ENCODE measurements at regions not wholly inside any gene's neighbourhood (a gene's known extent, or its start where the extent isn't known, plus 50 kb on each side); places are given as distances from the start of the nearest gene placed in this dataset.

- Histone ChIP-seq H3K4me1 (ENCODE audit: control insufficient read depth in 1 of 2, low read depth in 2 of 2) (no peaks in the 10 kb centered on the region), H3K27me3 (replicated peaks; ENCODE audit: insufficient read depth) (no peaks in the 10 kb centered on the region), H3K4me3 (no peak overlapping the region), H3K9me3 (no peaks in the 10 kb centered on the region), H3K27ac (no peak overlapping the region), H3K36me3 (no peaks in the 10 kb centered on the region)
- DNase-seq (ENCODE audit: low spot score) (no peak), ATAC-seq (ENCODE audit: insufficient number of reproducible peaks, low FRiP score, low read depth) (no peak)
- TF ChIP-seq CTCF (IDR thresholded peaks at IDR 0.05): peak; percentile 73
These were observed 201.0 kb upstream of the TPK1 start for GRCh38 chr7:145036604-145037405.

GRCh38 chr7:145031162-145031561, 195.3 kb upstream of the TPK1 start:
- Histone ChIP-seq H3K4me3 (no peak overlapping the region), H3K27me3 (replicated peaks; ENCODE audit: insufficient read depth) (no peaks in the 10 kb centered on the region), H3K36me3 (no peaks in the 10 kb centered on the region), H3K9me3 (no peaks in the 10 kb centered on the region), H3K27ac (no peak overlapping the region), H3K4me1 (ENCODE audit: control insufficient read depth in 1 of 2, low read depth in 2 of 2) (no peaks in the 10 kb centered on the region)
- no peak for ATAC-seq (ENCODE audit: insufficient number of reproducible peaks, low FRiP score, low read depth)
- DNase-seq (ENCODE audit: low spot score): no peak
- TF ChIP-seq CTCF (IDR thresholded peaks at IDR 0.05): no peak

GRCh38 chr7:145030754-145031153, 194.9 kb upstream of the TPK1 start:
- Histone ChIP-seq H3K27me3 (replicated peaks; ENCODE audit: insufficient read depth) (no peaks in the 10 kb centered on the region), H3K36me3 (no peaks in the 10 kb centered on the region), H3K4me1 (ENCODE audit: control insufficient read depth in 1 of 2, low read depth in 2 of 2) (no peaks in the 10 kb centered on the region), H3K9me3 (no peaks in the 10 kb centered on the region), H3K4me3 (no peak overlapping the region), H3K27ac (no peak overlapping the region)
- DNase-seq (ENCODE audit: low spot score): no peak
- no peak for ATAC-seq (ENCODE audit: insufficient number of reproducible peaks, low FRiP score, low read depth)
- no peak for TF ChIP-seq CTCF (IDR thresholded peaks at IDR 0.05)

- H3K36me3 ChIP-seq: no peaks in the 10 kb centered on the region
- no peak for ATAC-seq (ENCODE audit: insufficient number of reproducible peaks, low FRiP score, low read depth)
- DNase-seq (ENCODE audit: low spot score): no peak
- no peak for TF ChIP-seq CTCF (IDR thresholded peaks at IDR 0.05)
- H3K4me3 ChIP-seq: no peak overlapping the region
- no peak overlapping the region for H3K27ac ChIP-seq
- H3K27me3 ChIP-seq (replicated peaks; ENCODE audit: insufficient read depth): no peaks in the 10 kb centered on the region
- H3K4me1 ChIP-seq (ENCODE audit: control insufficient read depth in 1 of 2, low read depth in 2 of 2): no peaks in the 10 kb centered on the region
- H3K9me3 ChIP-seq: no peaks in the 10 kb centered on the region
These were observed 184.6 kb upstream of the TPK1 start for GRCh38 chr7:145020454-145020853.

GRCh38 chr7:145016068-145016467, 180.2 kb upstream of the TPK1 start:
- TF ChIP-seq CTCF (IDR thresholded peaks at IDR 0.05): no peak
- no peak overlapping the region for H3K4me3 ChIP-seq

More at GRCh38 chr7:145016068-145016467, 180.2 kb upstream of the TPK1 start:
- no peak for ATAC-seq (ENCODE audit: insufficient number of reproducible peaks, low FRiP score, low read depth)
- DNase-seq (ENCODE audit: low spot score): no peak
- Histone ChIP-seq H3K27me3 (replicated peaks; ENCODE audit: insufficient read depth) (no peaks in the 10 kb centered on the region), H3K4me1 (ENCODE audit: control insufficient read depth in 1 of 2, low read depth in 2 of 2) (no peaks in the 10 kb centered on the region), H3K36me3 (no peaks in the 10 kb centered on the region), H3K9me3 (no peaks in the 10 kb centered on the region), H3K27ac (no peak overlapping the region)

Data from thoracic aorta (tissue), 2 donors.